Endodermal cell (in vitro differentiated cells): ENCODE measurements at regions not wholly inside any gene's neighbourhood (a gene's known extent, or its start where the extent isn't known, plus 50 kb on each side); places are given as distances from the start of the nearest gene placed in this dataset.
A peak's percentile ranks its signal among the peaks of the same experiment; 100 is the strongest.

ENCODE experiments used
- DNase-seq: peaks from one replicate; pipeline ENCODE4 v3.0.0-alpha.2; 2017
- H3K27ac ChIP-seq: 2 replicates; pipeline ENCODE4 v1.5.1; 2013; ENCODE audit warnings: mild to moderate bottlenecking, low read depth, low read length, moderate library complexity
- H3K27me3 ChIP-seq: 2 replicates; pipeline ENCODE4 v1.6.1; 2013; ENCODE audit warnings: mild to moderate bottlenecking, low read length, moderate library complexity; ENCODE audit not compliant: insufficient read depth, control insufficient read depth, poor library complexity, severe bottlenecking
- H3K36me3 ChIP-seq: 2 replicates; pipeline ENCODE4 v1.7.0; 2013; ENCODE audit warnings: mild to moderate bottlenecking, low read length, moderate library complexity; ENCODE audit not compliant: control insufficient read depth, insufficient read depth
- H3K4me1 ChIP-seq: one replicate; pipeline ENCODE4 v1.7.0; 2013; ENCODE audit warnings: low read length; ENCODE audit not compliant: control insufficient read depth, insufficient read depth
- H3K4me3 ChIP-seq: 2 replicates; pipeline ENCODE4 v1.5.1; 2013; ENCODE audit warnings: mild to moderate bottlenecking, low read length, moderate library complexity
- H3K9ac ChIP-seq: 2 replicates; pipeline ENCODE4 v1.6.1; 2013; ENCODE audit warnings: mild to moderate bottlenecking, low read length, moderate library complexity; ENCODE audit not compliant: poor library complexity, severe bottlenecking; ENCODE audit errors: extremely low read depth
- H3K9me3 ChIP-seq: 2 replicates; pipeline ENCODE4 v1.6.1; 2013; ENCODE audit warnings: mild to moderate bottlenecking, low read length, moderate library complexity; ENCODE audit not compliant: control insufficient read depth
- H3K27ac Mint-ChIP-seq: 2 replicates; pipeline ENCODE4 v1.8.0; 2020; ENCODE audit warnings: mixed read lengths
- H3K27me3 Mint-ChIP-seq: 2 replicates; pipeline ENCODE4 v1.8.0; 2021; ENCODE audit warnings: mild to moderate bottlenecking, mixed read lengths; ENCODE audit not compliant: insufficient read depth
- H3K36me3 Mint-ChIP-seq: 2 replicates; pipeline ENCODE4 v1.8.0; 2020; ENCODE audit warnings: low read depth, mixed read lengths
- H3K4me1 Mint-ChIP-seq: 2 replicates; pipeline ENCODE4 v1.8.0; 2020; ENCODE audit warnings: mixed read lengths
- H3K4me3 Mint-ChIP-seq: 2 replicates; pipeline ENCODE4 v1.8.0; 2020; ENCODE audit warnings: mild to moderate bottlenecking, moderate library complexity, mixed read lengths
- H3K9me3 Mint-ChIP-seq: 2 replicates; pipeline ENCODE4 v1.8.0; 2020; ENCODE audit warnings: mild to moderate bottlenecking, mixed read lengths
- CTCF ChIP-seq: fragments of 200-600 bp; sonication (generic); conservative IDR thresholded peaks from 2 replicates; pipeline ENCODE4 v1.5.0; 2021; ENCODE audit warnings: antibody characterized with exemption, mild to moderate bottlenecking
- WGBS, 2 experiments: methylation state at CpG; one replicate each; pipeline versions ENCODE4 v1.1.5 to v1.1.7; 2013; ENCODE audit warnings: missing lambda C conversion rate in 2 of 2, mixed read lengths in 1 of 2; ENCODE audit not compliant: insufficient coverage in 1 of 2, insufficient read length in 1 of 2; 5-methylcytosine and 5-hydroxymethylcytosine counted together

DNA sequence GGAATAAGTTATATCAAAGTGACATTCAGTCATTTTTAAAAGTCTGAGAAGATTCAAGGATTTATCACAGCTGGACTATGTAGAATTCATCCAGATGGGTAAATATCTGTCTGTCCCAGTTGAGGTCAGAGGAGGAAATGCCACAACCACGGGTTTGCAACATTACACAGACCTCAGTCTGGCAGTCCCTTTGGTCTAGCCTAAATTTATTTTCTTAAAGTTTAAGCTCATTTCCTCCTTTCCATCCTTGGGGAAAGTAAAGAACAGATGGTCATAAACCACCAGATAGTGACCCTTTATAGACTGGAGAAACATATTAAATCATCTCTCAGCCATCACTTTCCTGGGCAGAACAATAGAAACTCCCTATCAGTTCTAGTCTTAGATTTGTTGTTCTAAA, 238.4 kb upstream of the DDI1 start:
- H3K36me3 ChIP-seq, result no peaks in the 10 kb centered on the region
- no peak overlapping the region for H3K9ac ChIP-seq
- DNase-seq, result no peak
- Mint-ChIP-seq H3K4me3 (no peak overlapping the region), H3K4me1 (peaks cover 31% of the 10 kb centered on the region), H3K27ac (no peak overlapping the region), H3K9me3 (no peaks in the 10 kb centered on the region), H3K36me3 (no peaks in the 10 kb centered on the region), H3K27me3 (no peaks in the 10 kb centered on the region)
- peaks cover 9% of the 10 kb centered on the region for H3K4me1 ChIP-seq
- H3K4me3 ChIP-seq, result no peak overlapping the region
- no peak for TF ChIP-seq CTCF
- H3K27ac ChIP-seq, result no peak overlapping the region
- H3K9me3 ChIP-seq, result no peaks in the 10 kb centered on the region
- no peaks in the 10 kb centered on the region for H3K27me3 ChIP-seq
- 88 to 90% methylated on average over 1 of the region's 1 CpG for WGBS, 2 experiments

DNA sequence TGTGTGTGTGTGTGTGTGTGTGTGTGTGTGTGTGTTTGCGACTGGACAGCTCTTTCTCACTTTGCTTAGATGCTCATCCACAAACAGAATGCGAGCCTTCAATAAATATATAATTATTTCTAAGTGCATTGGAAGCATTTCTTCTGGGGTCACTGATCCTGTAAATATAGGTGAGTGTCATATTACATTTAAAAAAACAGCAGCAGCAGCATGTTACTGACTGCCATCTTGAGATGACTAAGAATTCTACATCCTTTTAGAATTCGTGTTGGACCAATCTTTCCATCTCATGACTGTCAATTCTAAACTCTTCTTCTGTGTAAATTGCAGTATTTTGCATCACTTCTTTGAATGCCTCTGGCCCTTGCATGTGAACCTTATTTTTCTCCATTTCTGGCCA, 238.0 kb upstream of the DDI1 start:
- no peaks in the 10 kb centered on the region for H3K36me3 ChIP-seq
- no peaks in the 10 kb centered on the region for H3K36me3 Mint-ChIP-seq
- H3K4me3 ChIP-seq, result no peak overlapping the region
- H3K27me3 ChIP-seq, result no peaks in the 10 kb centered on the region
- H3K27ac Mint-ChIP-seq, result no peak overlapping the region
- H3K27me3 Mint-ChIP-seq, result no peaks in the 10 kb centered on the region
- no peaks in the 10 kb centered on the region for H3K9me3 Mint-ChIP-seq
- H3K4me1 Mint-ChIP-seq, result peaks cover 36% of the 10 kb centered on the region
- no peak for TF ChIP-seq CTCF
- H3K4me1 ChIP-seq, result peaks cover 9% of the 10 kb centered on the region
- WGBS, 2 experiments, result 88 to 100% methylated on average over 1 of the region's 3 CpGs
- no peaks in the 10 kb centered on the region for H3K9me3 ChIP-seq
- H3K9ac ChIP-seq, result no peak overlapping the region
- no peak for DNase-seq
- H3K27ac ChIP-seq, result no peak overlapping the region
- H3K4me3 Mint-ChIP-seq, result no peak overlapping the region

DNA sequence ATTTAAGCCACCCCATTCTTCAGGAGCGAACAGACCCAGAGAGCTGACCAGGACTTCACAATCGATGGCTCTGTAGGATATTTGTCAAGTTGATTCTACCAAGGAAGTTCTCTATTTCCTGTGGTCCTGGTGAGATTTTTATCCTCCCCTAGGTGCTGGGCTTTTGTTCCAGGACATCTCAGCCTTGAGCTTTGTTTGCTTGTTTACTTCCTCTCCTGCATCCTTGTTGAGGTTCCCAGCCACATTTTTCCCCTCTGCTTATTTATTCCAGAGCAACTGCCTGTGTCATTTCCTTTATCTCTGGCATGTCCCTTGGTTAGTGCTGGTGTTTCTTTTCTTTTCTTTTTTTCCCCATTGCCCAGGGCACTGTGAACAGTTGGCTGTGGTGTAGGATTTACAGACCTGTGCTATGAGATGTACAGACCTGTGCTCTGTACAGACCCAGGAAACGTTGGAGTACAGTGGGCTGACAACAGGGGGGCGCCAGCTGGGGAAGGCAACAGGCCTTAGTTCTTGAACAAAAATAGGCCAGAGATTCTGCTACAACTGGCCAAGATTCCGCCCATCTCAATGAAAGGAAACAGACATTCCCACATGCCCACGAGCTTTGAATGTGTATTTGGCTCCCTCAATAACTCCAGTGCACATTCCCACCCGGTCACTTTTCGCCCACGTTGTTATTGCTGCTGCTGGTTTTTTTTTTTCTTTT, 235.9 kb upstream of the DDI1 start:
- Histone ChIP-seq H3K4me3 (peak overlapping the region; percentile 51), H3K27me3 (no peaks in the 10 kb centered on the region), H3K9me3 (no peaks in the 10 kb centered on the region), H3K27ac (no peak overlapping the region), H3K4me1 (peaks cover 9% of the 10 kb centered on the region), H3K36me3 (no peaks in the 10 kb centered on the region), H3K9ac (no peak overlapping the region)
- Mint-ChIP-seq H3K4me3 (no peak overlapping the region), H3K9me3 (no peaks in the 10 kb centered on the region), H3K27me3 (no peaks in the 10 kb centered on the region), H3K36me3 (no peaks in the 10 kb centered on the region), H3K4me1 (peaks cover 36% of the 10 kb centered on the region), H3K27ac (peak overlapping the region; percentile 90)
- peak; percentile 74 for DNase-seq
- peak; percentile 37 for TF ChIP-seq CTCF
- WGBS, 2 experiments, result 70 to 89% methylated on average over 3 to 7 of the region's 9 CpGs
